ENCODE measurements at regions not wholly inside any gene's neighbourhood (a gene's known extent, or its start where the extent isn't known, plus 50 kb on each side); places are given as distances from the start of the nearest gene placed in this dataset.

- no CpG with 5 or more reads among the region's 6 CpGs for WGBS (ENCODE audit: extremely low coverage, insufficient coverage, insufficient read length)
- Histone ChIP-seq H4K12ac (ENCODE audit: low read depth, low read length) (no peak overlapping the region), H2AFZ (ENCODE audit: insufficient read depth, low read length, poor library complexity) (no peak overlapping the region), H2AK5ac (ENCODE audit: low read length) (no peak overlapping the region), H3K27me3 (ENCODE audit: insufficient read depth, low read length) (no peaks in the 10 kb centered on the region), H3K4ac (ENCODE audit: low read depth, low read length) (no peak overlapping the region), H3K9me3 (ENCODE audit: insufficient read depth, low read depth, low read length) (no peaks in the 10 kb centered on the region), H2BK12ac (ENCODE audit: low read length) (no peak overlapping the region), H2BK5ac (ENCODE audit: low read depth, low read length, poor library complexity) (no peak overlapping the region), H3K79me2 (ENCODE audit: control insufficient read depth, insufficient read depth, low read length, poor library complexity) (no peaks in the 10 kb centered on the region), H3K9ac (ENCODE audit: low read length) (no peak overlapping the region), H3K18ac (ENCODE audit: low read length) (no peak overlapping the region), H3K36me3 (ENCODE audit: control insufficient read depth in 1 of 2, insufficient read depth in 2 of 2, low read length in 2 of 2) (no peaks in the 10 kb centered on the region), H3K27ac (ENCODE audit: low read depth, low read length) (no peak overlapping the region), H3K4me3 (ENCODE audit: low read depth, low read length) (no peak overlapping the region), H3K4me2 (ENCODE audit: low read length) (no peak overlapping the region), H3K23ac (ENCODE audit: low read length) (no peak overlapping the region), H2BK120ac (ENCODE audit: insufficient read depth, low read length, poor library complexity) (no peak overlapping the region), H3K14ac (ENCODE audit: low read length) (no peak overlapping the region), H4K91ac (ENCODE audit: low read depth, low read length) (no peak overlapping the region), H3K79me1 (ENCODE audit: low read length) (no peaks in the 10 kb centered on the region), H3K4me1 (ENCODE audit: control insufficient read depth in 1 of 2, insufficient read depth in 2 of 2, low read length in 2 of 2) (no peaks in the 10 kb centered on the region), H4K8ac (ENCODE audit: low read depth, low read length) (no peak overlapping the region)
- DNase-seq, result no peak
Measured at GRCh38 chr3:117435506-117435905, 725.9 kb downstream of the TUSC7 start.

DNA sequence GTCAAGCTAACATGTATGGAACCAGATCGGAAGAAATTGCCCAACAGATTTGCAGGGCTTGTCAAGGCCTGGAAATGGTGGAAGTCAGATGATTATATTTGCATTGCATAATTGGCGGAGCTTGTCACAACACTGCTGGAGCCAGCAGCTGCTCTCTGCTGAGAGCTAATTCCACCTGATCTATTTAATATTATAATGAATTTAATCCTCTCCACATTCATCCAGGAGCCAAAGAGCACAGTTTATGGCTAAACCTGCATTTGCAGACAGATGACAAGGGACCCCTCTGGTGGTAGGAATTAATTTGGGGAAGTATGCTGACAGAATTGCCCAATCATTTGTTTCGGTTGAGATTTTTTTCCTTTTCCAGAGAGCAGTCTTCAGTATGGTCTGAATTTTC lies 730.2 kb downstream of the TUSC7 start:
- Histone ChIP-seq H3K27me3 (ENCODE audit: insufficient read depth, low read length) (no peaks in the 10 kb centered on the region), H2BK5ac (ENCODE audit: low read depth, low read length, poor library complexity) (no peak overlapping the region), H3K4me1 (ENCODE audit: control insufficient read depth in 1 of 2, insufficient read depth in 2 of 2, low read length in 2 of 2) (no peaks in the 10 kb centered on the region), H2BK120ac (ENCODE audit: insufficient read depth, low read length, poor library complexity) (no peak overlapping the region), H4K91ac (ENCODE audit: low read depth, low read length) (no peak overlapping the region), H3K18ac (ENCODE audit: low read length) (no peak overlapping the region), H3K79me1 (ENCODE audit: low read length) (no peaks in the 10 kb centered on the region), H3K79me2 (ENCODE audit: control insufficient read depth, insufficient read depth, low read length, poor library complexity) (no peaks in the 10 kb centered on the region), H3K14ac (ENCODE audit: low read length) (no peak overlapping the region), H4K8ac (ENCODE audit: low read depth, low read length) (no peak overlapping the region), H4K12ac (ENCODE audit: low read depth, low read length) (no peak overlapping the region), H3K9ac (ENCODE audit: low read length) (no peak overlapping the region), H3K4ac (ENCODE audit: low read depth, low read length) (no peak overlapping the region), H3K9me3 (ENCODE audit: insufficient read depth, low read depth, low read length) (no peaks in the 10 kb centered on the region), H2AFZ (ENCODE audit: insufficient read depth, low read length, poor library complexity) (no peak overlapping the region), H2AK5ac (ENCODE audit: low read length) (no peak overlapping the region), H2BK12ac (ENCODE audit: low read length) (no peak overlapping the region), H3K23ac (ENCODE audit: low read length) (no peak overlapping the region), H3K36me3 (ENCODE audit: control insufficient read depth in 1 of 2, insufficient read depth in 2 of 2, low read length in 2 of 2) (no peaks in the 10 kb centered on the region), H3K4me2 (ENCODE audit: low read length) (no peak overlapping the region), H3K27ac (ENCODE audit: low read depth, low read length) (no peak overlapping the region), H3K4me3 (ENCODE audit: low read depth, low read length) (no peak overlapping the region)
- DNase-seq, result peak in 1 of 2 donors; percentile 62
- WGBS (ENCODE audit: extremely low coverage, insufficient coverage, insufficient read length), result no CpG with 5 or more reads among the region's 3 CpGs

DNA sequence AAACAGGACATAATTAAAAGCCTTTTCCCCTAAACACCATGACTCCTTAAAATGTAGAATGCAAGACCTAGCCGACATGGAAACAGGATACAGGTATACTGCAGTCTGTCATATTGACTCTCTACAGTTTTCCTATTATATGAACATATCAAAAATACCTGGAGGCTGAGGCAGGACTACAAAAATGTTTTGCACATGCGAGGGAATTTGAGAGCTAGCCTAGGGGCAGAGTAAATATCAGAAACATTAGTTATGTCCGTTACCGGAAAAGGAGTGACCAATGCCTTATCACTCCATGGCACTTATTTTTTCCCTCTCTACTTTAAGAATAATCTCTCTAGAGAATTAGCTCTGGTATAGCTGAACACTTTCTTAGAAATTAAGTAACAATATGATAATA lies 732.3 kb downstream of the TUSC7 start:
- Histone ChIP-seq H3K9me3 (ENCODE audit: insufficient read depth, low read depth, low read length) (no peaks in the 10 kb centered on the region), H2AFZ (ENCODE audit: insufficient read depth, low read length, poor library complexity) (no peak overlapping the region), H2BK12ac (ENCODE audit: low read length) (no peak overlapping the region), H4K91ac (ENCODE audit: low read depth, low read length) (no peak overlapping the region), H3K27ac (ENCODE audit: low read depth, low read length) (no peak overlapping the region), H3K4me2 (ENCODE audit: low read length) (no peak overlapping the region), H3K14ac (ENCODE audit: low read length) (no peak overlapping the region), H2AK5ac (ENCODE audit: low read length) (no peak overlapping the region), H3K4ac (ENCODE audit: low read depth, low read length) (no peak overlapping the region), H2BK5ac (ENCODE audit: low read depth, low read length, poor library complexity) (no peak overlapping the region), H3K27me3 (ENCODE audit: insufficient read depth, low read length) (no peaks in the 10 kb centered on the region), H3K79me2 (ENCODE audit: control insufficient read depth, insufficient read depth, low read length, poor library complexity) (no peaks in the 10 kb centered on the region), H4K8ac (ENCODE audit: low read depth, low read length) (no peak overlapping the region), H3K79me1 (ENCODE audit: low read length) (no peaks in the 10 kb centered on the region), H3K4me3 (ENCODE audit: low read depth, low read length) (no peak overlapping the region), H3K9ac (ENCODE audit: low read length) (no peak overlapping the region), H3K36me3 (ENCODE audit: control insufficient read depth in 1 of 2, insufficient read depth in 2 of 2, low read length in 2 of 2) (no peaks in the 10 kb centered on the region), H3K23ac (ENCODE audit: low read length) (no peak overlapping the region), H3K4me1 (ENCODE audit: control insufficient read depth in 1 of 2, insufficient read depth in 2 of 2, low read length in 2 of 2) (no peaks in the 10 kb centered on the region), H2BK120ac (ENCODE audit: insufficient read depth, low read length, poor library complexity) (no peak overlapping the region), H4K12ac (ENCODE audit: low read depth, low read length) (no peak overlapping the region), H3K18ac (ENCODE audit: low read length) (no peak overlapping the region)
- no CpG with 5 or more reads among the region's 4 CpGs for WGBS (ENCODE audit: extremely low coverage, insufficient coverage, insufficient read length)
- DNase-seq, result peak; percentile 82 to 94

DNA sequence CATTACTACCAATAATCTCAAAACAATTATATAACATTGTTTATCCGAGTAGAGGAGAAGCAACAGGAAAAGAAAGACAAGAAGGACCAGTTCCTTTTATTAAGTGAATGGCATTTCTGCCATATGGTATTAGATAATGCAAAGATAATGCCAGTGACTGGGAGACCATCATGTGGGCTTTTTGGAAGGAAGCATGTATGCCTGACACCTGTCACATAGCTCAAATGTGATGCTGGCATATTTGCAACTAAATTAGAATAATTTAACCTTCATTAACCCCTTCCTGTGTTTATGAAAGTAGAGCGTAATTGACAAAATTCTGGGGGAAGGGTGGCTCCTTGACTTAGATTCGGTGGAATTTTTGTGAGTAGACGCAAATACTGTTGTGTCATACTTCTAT lies 733.0 kb downstream of the TUSC7 start:
- no peak overlapping the region for H4K12ac ChIP-seq (ENCODE audit: low read depth, low read length)
- no peak overlapping the region for H3K9ac ChIP-seq (ENCODE audit: low read length)
- no peak overlapping the region for H3K23ac ChIP-seq (ENCODE audit: low read length)
- no peak overlapping the region for H3K4me2 ChIP-seq (ENCODE audit: low read length)
- no peaks in the 10 kb centered on the region for H3K4me1 ChIP-seq (ENCODE audit: control insufficient read depth in 1 of 2, insufficient read depth in 2 of 2, low read length in 2 of 2)
- H3K4ac ChIP-seq (ENCODE audit: low read depth, low read length), result no peak overlapping the region
- no CpG with 5 or more reads among the region's 4 CpGs for WGBS (ENCODE audit: extremely low coverage, insufficient coverage, insufficient read length)
- H2BK120ac ChIP-seq (ENCODE audit: insufficient read depth, low read length, poor library complexity), result no peak overlapping the region
- H3K14ac ChIP-seq (ENCODE audit: low read length), result no peak overlapping the region
- no peak overlapping the region for H3K27ac ChIP-seq (ENCODE audit: low read depth, low read length)
- peak; percentile 11 to 72 for DNase-seq
- H2AK5ac ChIP-seq (ENCODE audit: low read length), result no peak overlapping the region
- no peaks in the 10 kb centered on the region for H3K79me1 ChIP-seq (ENCODE audit: low read length)
- no peaks in the 10 kb centered on the region for H3K9me3 ChIP-seq (ENCODE audit: insufficient read depth, low read depth, low read length)
- H3K79me2 ChIP-seq (ENCODE audit: control insufficient read depth, insufficient read depth, low read length, poor library complexity), result no peaks in the 10 kb centered on the region
- no peak overlapping the region for H4K91ac ChIP-seq (ENCODE audit: low read depth, low read length)
- H4K8ac ChIP-seq (ENCODE audit: low read depth, low read length), result no peak overlapping the region
- no peak overlapping the region for H2BK5ac ChIP-seq (ENCODE audit: low read depth, low read length, poor library complexity)
- H3K27me3 ChIP-seq (ENCODE audit: insufficient read depth, low read length), result no peaks in the 10 kb centered on the region
- no peak overlapping the region for H3K18ac ChIP-seq (ENCODE audit: low read length)
- no peaks in the 10 kb centered on the region for H3K36me3 ChIP-seq (ENCODE audit: control insufficient read depth in 1 of 2, insufficient read depth in 2 of 2, low read length in 2 of 2)
- no peak overlapping the region for H3K4me3 ChIP-seq (ENCODE audit: low read depth, low read length)
- no peak overlapping the region for H2AFZ ChIP-seq (ENCODE audit: insufficient read depth, low read length, poor library complexity)
- H2BK12ac ChIP-seq (ENCODE audit: low read length), result no peak overlapping the region

All from trophoblast cell (in vitro differentiated cells and primary cell).